ENCODE measurements at regions not wholly inside any gene's neighbourhood (a gene's known extent, or its start where the extent isn't known, plus 50 kb on each side); places are given as distances from the start of the nearest gene placed in this dataset.

DNA sequence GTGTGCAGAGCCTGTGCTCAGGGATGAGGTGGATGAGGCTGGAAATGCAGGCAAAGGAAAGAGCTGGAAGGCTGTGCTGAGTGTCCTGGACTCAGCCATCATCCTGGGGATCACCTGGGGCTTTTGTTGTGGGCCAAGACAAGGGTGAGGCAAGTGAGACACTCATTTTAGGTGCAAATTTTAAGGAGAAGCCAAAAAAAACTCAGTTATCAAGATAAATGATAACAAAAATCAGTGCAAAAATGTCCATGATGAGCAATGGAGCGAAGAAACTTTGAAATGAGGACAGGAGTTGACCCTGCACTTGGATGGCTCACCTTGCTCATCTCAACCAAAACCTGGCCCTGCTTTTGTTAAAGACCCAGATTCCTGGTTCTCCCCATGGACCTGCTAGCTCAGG lies 141.9 kb downstream of the MYCN start:
- H3K4me2 ChIP-seq (ENCODE audit: insufficient read depth in 1 of 2, low read depth in 2 of 2, low read length in 2 of 2): no peak overlapping the region
- H4K8ac ChIP-seq (ENCODE audit: extremely low read depth, insufficient read depth, low read length): no peak overlapping the region
- no peak overlapping the region for H3K4me3 ChIP-seq (ENCODE audit: extremely low read depth in 1 of 4, insufficient read depth in 2 of 4, low read depth in 3 of 4, low read length in 4 of 4)
- no peak overlapping the region for H3K18ac ChIP-seq (ENCODE audit: extremely low read depth, low read length)
- 100% methylated on average over 1 of the region's 1 CpG; no CpG with 5 or more reads in 1 of the 2 experiments for WGBS, 2 experiments (ENCODE audit: extremely low coverage in 1 of 2, insufficient coverage in 1 of 2, insufficient read length in 1 of 2, insufficient replicate concordance in 2 of 2, low coverage in 1 of 2, low lambda C conversion rate in 2 of 2, missing lambda C conversion rate in 1 of 2)
- no peaks in the 10 kb centered on the region for H3K23me2 ChIP-seq (ENCODE audit: low read depth, low read length)
- no peaks in the 10 kb centered on the region for H3K79me1 ChIP-seq (ENCODE audit: low read depth, low read length)
- H2BK120ac ChIP-seq (replicated peaks; ENCODE audit: low read depth, low read length): no peak overlapping the region
- no peak overlapping the region for H2BK20ac ChIP-seq (ENCODE audit: low read length)
- CTCF ChIA-PET (ENCODE audit: partially characterized antibody): no interaction called here
- TF ChIP-seq, protein P1, sequence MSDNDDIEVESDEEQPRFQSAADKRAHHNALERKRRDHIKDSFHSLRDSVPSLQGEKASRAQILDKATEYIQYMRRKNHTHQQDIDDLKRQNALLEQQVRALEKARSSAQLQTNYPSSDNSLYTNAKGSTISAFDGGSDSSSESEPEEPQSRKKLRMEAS (IDR thresholded peaks at IDR 0.05): no peak
- TF ChIP-seq BACH1 (IDR thresholded peaks at IDR 0.05; ENCODE audit: low read length) (no peak), EGR1 (IDR thresholded peaks at IDR 0.05; ENCODE audit: borderline replicate concordance, low read depth, low read length) (no peak), SIRT6 (IDR thresholded peaks at IDR 0.05; ENCODE audit: low read length) (no peak), TBP (IDR thresholded peaks at IDR 0.05; ENCODE audit: low read depth, low read length) (no peak), JUND (IDR thresholded peaks at IDR 0.05; ENCODE audit: low read length) (no peak), SIN3A (conservative IDR thresholded peaks at IDR 0.05 in 1 of 2, IDR thresholded peaks at IDR 0.05 in 1 of 2; ENCODE audit: low read depth in 1 of 2, low read length in 2 of 2) (no peak), SUZ12 (IDR thresholded peaks at IDR 0.05; ENCODE audit: low read length) (no peak), POU5F1 (IDR thresholded peaks at IDR 0.05; ENCODE audit: low read depth, low read length) (no peak), POLR2AphosphoS5 (IDR thresholded peaks at IDR 0.05; ENCODE audit: low read depth, low read length) (no peak)
- TF ChIP-seq, protein P2, sequence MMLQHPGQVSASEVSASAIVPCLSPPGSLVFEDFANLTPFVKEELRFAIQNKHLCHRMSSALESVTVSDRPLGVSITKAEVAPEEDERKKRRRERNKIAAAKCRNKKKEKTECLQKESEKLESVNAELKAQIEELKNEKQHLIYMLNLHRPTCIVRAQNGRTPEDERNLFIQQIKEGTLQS (IDR thresholded peaks at IDR 0.05; ENCODE audit: insufficient read depth, low read depth, low read length): no peak
- H3K9me3 ChIP-seq (ENCODE audit: insufficient read depth in 2 of 2, low read depth in 1 of 2, low read length in 1 of 2): no peaks in the 10 kb centered on the region
- no peak overlapping the region for H2AFZ ChIP-seq (ENCODE audit: low read length)
- H3K4ac ChIP-seq (replicated peaks; ENCODE audit: insufficient read length, low read depth, low read length): no peak overlapping the region
- no peak overlapping the region for H2BK5ac ChIP-seq (ENCODE audit: low read depth, low read length)
- no peak overlapping the region for H3K14ac ChIP-seq (ENCODE audit: insufficient read length)
- no peaks in the 10 kb centered on the region for H4K20me1 ChIP-seq (replicated peaks in 1 of 2; ENCODE audit: control insufficient read depth in 1 of 2, insufficient read depth in 2 of 2, low read length in 2 of 2)
- H4K5ac ChIP-seq (ENCODE audit: insufficient read length, low read depth, low read length): no peak overlapping the region
- DNase-seq (ENCODE audit: low read depth in 1 of 2, low spot score in 2 of 2) (no peak), FAIRE-seq (no peak)
- POLR2A ChIA-PET (ENCODE audit: partially characterized antibody): no interaction called here
- H2AK5ac ChIP-seq (ENCODE audit: low read depth, low read length): no peak overlapping the region
- peaks cover 0 to 6% (median 2%) of the 10 kb centered on the region in 4 experiments; a peak in 4 of 7 replicates for H3K4me1 ChIP-seq (replicated peaks in 1 of 4; ENCODE audit: control insufficient read depth in 3 of 4, insufficient read depth in 4 of 4, low read length in 3 of 4)
- no peak overlapping the region for H2BK12ac ChIP-seq (ENCODE audit: low read depth, low read length)
- no peaks in the 10 kb centered on the region for H3K27me3 ChIP-seq (replicated peaks in 1 of 4; ENCODE audit: control insufficient read depth in 3 of 4, extremely low read depth in 1 of 4, insufficient read depth in 3 of 4, low read length in 3 of 4)
- no peaks in the 10 kb centered on the region for H3K36me3 ChIP-seq (ENCODE audit: control insufficient read depth in 2 of 4, insufficient read depth in 4 of 4, low read length in 3 of 4)
- H3K56ac ChIP-seq (replicated peaks; ENCODE audit: insufficient read length, low read depth, low read length): no peak overlapping the region
- 0 out of 2 replicates have a peak overlapping the region, but pooled peaks have one; percentile 24 for H2BK15ac ChIP-seq (ENCODE audit: low read length)
- no peaks in the 10 kb centered on the region for H3K79me2 ChIP-seq (ENCODE audit: control insufficient read depth in 1 of 2, insufficient read depth in 2 of 2, low read length in 2 of 2)
- no peak overlapping the region for H3K23ac ChIP-seq (ENCODE audit: insufficient read length)
- H3K9ac ChIP-seq (replicated peaks in 1 of 4; ENCODE audit: extremely low read depth in 1 of 4, low read depth in 3 of 4, low read length in 3 of 4): no peak overlapping the region
- H4K91ac ChIP-seq (replicated peaks; ENCODE audit: insufficient read length, low read length): no peak overlapping the region
- H3K27ac ChIP-seq (ENCODE audit: low read depth, low read length): no peak overlapping the region

Data from H1 (cell line).